ENCODE measurements at regions not wholly inside any gene's neighbourhood (a gene's known extent, or its start where the extent isn't known, plus 50 kb on each side); places are given as distances from the start of the nearest gene placed in this dataset.
A peak's percentile ranks its signal among the peaks of the same experiment; 100 is the strongest.

- peak overlapping the region; percentile 78; the same call in 1 of the 2 replicates for H2BK20ac ChIP-seq (ENCODE audit: low read depth, low read length)
- H3K4ac ChIP-seq (ENCODE audit: low read depth, low read length), result peak overlapping the region; percentile 55
- no TSS peak for BruUV-seq (replicated peaks)
- ChIA-PET CTCF (interaction anchor here (0.7 kb wide), 1 partner anchor 658 kb away, joined by 4 read pairs; no protein-coding TSS in a partner anchor), POLR2A (ENCODE audit: unreplicated experiment) (no interaction called here)
- no peaks in the 10 kb centered on the region for H4K20me1 ChIP-seq (ENCODE audit: insufficient read depth, low read length)
- dilution Hi-C loops (cut with HindIII; ENCODE audit: low sequenced_read_pairs, unreplicated experiment), result no loop called here
- no peaks in the 10 kb centered on the region for H3K36me3 ChIP-seq (ENCODE audit: control insufficient read depth, insufficient read depth, low read length)
- H3K23ac ChIP-seq (ENCODE audit: low read depth, low read length), result no peak overlapping the region
- in situ Hi-C loops (cut with MboI; ENCODE audit: low sequenced_read_pairs), result loop anchor here (10.0 to 25.0 kb wide), 3 partner anchors 513 to 980 kb away; partner anchors contain the start of gene CEP68
- no peak overlapping the region for H2AK9ac ChIP-seq (replicated peaks; ENCODE audit: low read depth, low read length, poor library complexity)
- no peak overlapping the region for H3K56ac ChIP-seq (ENCODE audit: extremely low read depth, insufficient read depth, low read length)
- peak overlapping the region; percentile 29; the same call in 1 of the 2 replicates for H2AK5ac ChIP-seq (ENCODE audit: low read depth, low read length)
- H3K18ac ChIP-seq (ENCODE audit: low read depth, low read length), result peak overlapping the region; percentile 55; the same call in 1 of the 2 replicates
- H3K14ac ChIP-seq (replicated peaks; ENCODE audit: low read depth, low read length), result 0 out of 2 replicates have a peak overlapping the region, but pooled peaks have one; percentile 8
- H2BK15ac ChIP-seq (ENCODE audit: low read depth, low read length), result peak overlapping the region; percentile 52; the same call in 1 of the 3 replicates
- H2BK5ac ChIP-seq (ENCODE audit: low read depth, low read length, poor library complexity, severe bottlenecking), result no peak overlapping the region
- ATAC-seq (ENCODE audit: low read depth) (no peak), DNase-seq (no peak)
- no peak overlapping the region for H3K4me2 ChIP-seq (ENCODE audit: low read depth, low read length)
- intact Hi-C loops (cut with micrococcal nuclease), result loop anchor here (5.0 to 10.0 kb wide), 5 partner anchors 143 to 1243 kb away; partner anchors contain the start of genes AFTPH and SPRED2
- no peak overlapping the region for H2AFZ ChIP-seq (replicated peaks; ENCODE audit: low read length, poor library complexity)
- H4K8ac ChIP-seq (ENCODE audit: low read depth in 2 of 2, low read length in 2 of 2), result peak overlapping the region in 1 of 2 experiments; percentile 61; a peak in 2 of 4 replicates
- H4K91ac ChIP-seq (ENCODE audit: insufficient read depth, low read depth, low read length), result peak overlapping the region; percentile 56
- no peaks in the 10 kb centered on the region for H3K9me3 ChIP-seq (ENCODE audit: control insufficient read depth, insufficient read depth, low read length)
- no peak overlapping the region for H3K4me3 ChIP-seq (ENCODE audit: insufficient read depth, low read depth, low read length)
- peak overlapping the region; percentile 73 for H2BK120ac ChIP-seq (ENCODE audit: low read depth, low read length)
- TF ChIP-seq RCOR1 (IDR thresholded peaks at IDR 0.05; ENCODE audit: insufficient replicate concordance, low read length), result no peak
- no peak for TF ChIP-seq POLR2A (IDR thresholded peaks at IDR 0.05; ENCODE audit: low read depth, low read length)
- no peak for TF ChIP-seq FOS (IDR thresholded peaks at IDR 0.05; ENCODE audit: low read depth, low read length)
- no peak for TF ChIP-seq RAD21 (IDR thresholded peaks at IDR 0.05; ENCODE audit: low read length)
- TF ChIP-seq ELK1 (IDR thresholded peaks at IDR 0.05; ENCODE audit: borderline replicate concordance, low read depth, low read length), result no peak
- no peak for TF ChIP-seq CHD1 (IDR thresholded peaks at IDR 0.05; ENCODE audit: low read depth, low read length)
- TF ChIP-seq MAZ (IDR thresholded peaks at IDR 0.05; ENCODE audit: borderline replicate concordance, low read depth, low read length), result no peak
- TF ChIP-seq NFE2L2 (IDR thresholded peaks at IDR 0.05; ENCODE audit: low read depth, low read length), result no peak
- no peak for TF ChIP-seq RFX5 (IDR thresholded peaks at IDR 0.05; ENCODE audit: low read depth, low read length)
- no peak for TF ChIP-seq SMC3 (IDR thresholded peaks at IDR 0.05; ENCODE audit: low read depth, low read length)
- TF ChIP-seq MAFK (IDR thresholded peaks at IDR 0.05; ENCODE audit: low read depth, low read length), result no peak
- TF ChIP-seq CTCF (conservative IDR thresholded peaks at IDR 0.05; ENCODE audit: low read depth, low read length), result no peak
- no peak for TF ChIP-seq MXI1 (IDR thresholded peaks at IDR 0.05; ENCODE audit: borderline replicate concordance, low read depth, low read length)
- no peak for TF ChIP-seq BHLHE40 (IDR thresholded peaks at IDR 0.05; ENCODE audit: low read depth, low read length)
- TF ChIP-seq USF2 (IDR thresholded peaks at IDR 0.05; ENCODE audit: low read depth, low read length), result no peak
- no peak for TF ChIP-seq CEBPB (IDR thresholded peaks at IDR 0.05; ENCODE audit: low read depth, low read length)
- no peak overlapping the region for H3K27ac ChIP-seq (ENCODE audit: insufficient read depth, low read length)
- H3K27me3 ChIP-seq (ENCODE audit: control insufficient read depth, insufficient read depth, low read length), result no peaks in the 10 kb centered on the region
- H3K79me1 ChIP-seq (ENCODE audit: low read depth in 1 of 2, low read length in 2 of 2), result no peaks in the 10 kb centered on the region
- no CpG with 5 or more reads among the region's 4 CpGs for WGBS, 2 experiments (ENCODE audit: extremely low coverage in 2 of 2, insufficient read length in 1 of 2)
- no peak overlapping the region for H4K5ac ChIP-seq (ENCODE audit: low read depth, low read length)
- 0 out of 2 replicates have a peak, but pooled peaks cover 4% of the 10 kb centered on the region for H3K9me1 ChIP-seq (ENCODE audit: insufficient read depth, low read length)
- H3K9ac ChIP-seq (ENCODE audit: low read depth, low read length), result no peak overlapping the region
- H3K4me1 ChIP-seq (ENCODE audit: control insufficient read depth, insufficient read depth, low read length), result peaks cover 9% of the 10 kb centered on the region
Observed at GRCh38 chr2:65574993-65575392, 142.6 kb upstream of the SPRED2 start.

All from IMR-90 (cell line).